Retinal pigment epithelial cell (primary cell): ENCODE measurements at regions not wholly inside any gene's neighbourhood (a gene's known extent, or its start where the extent isn't known, plus 50 kb on each side); places are given as distances from the start of the nearest gene placed in this dataset.

Source experiments
- DNase-seq: peaks from one replicate; pipeline ENCODE4 v3.0.0-alpha.2; 2010; ENCODE audit warnings: low read depth
- H3K4me3 ChIP-seq: 2 replicates; pipeline ENCODE4 v1.5.1; 2011; ENCODE audit warnings: mild to moderate bottlenecking, low read length, control low read depth, moderate library complexity
- TF ChIP-seq, protein P1 (sequence below): conservative IDR thresholded peaks from 2 replicates; pipeline ENCODE4 v1.5.1; 2011; ENCODE audit warnings: low read depth, low read length, control low read depth, inconsistent platforms

DNA sequence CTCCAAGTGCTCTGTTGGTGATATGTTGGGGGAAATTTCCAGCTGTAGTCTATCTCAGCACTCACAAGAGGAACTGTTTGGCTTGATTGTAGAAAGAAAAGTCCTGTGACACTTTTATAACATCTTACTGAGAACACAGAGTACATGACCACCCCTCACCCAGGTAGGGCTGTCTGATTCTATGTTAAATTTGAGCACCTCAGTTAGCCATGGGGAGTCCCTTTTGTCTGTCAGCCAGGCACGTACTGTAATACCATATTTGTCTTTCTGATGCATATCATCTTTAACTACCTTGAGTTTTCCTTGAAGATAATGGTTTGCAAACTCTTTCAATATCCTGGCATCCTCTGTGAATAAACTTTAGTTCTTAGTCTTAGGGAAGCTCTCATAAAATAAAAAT is 164.5 kb downstream of the IZUMO3 start:
- TF ChIP-seq, protein P1, sequence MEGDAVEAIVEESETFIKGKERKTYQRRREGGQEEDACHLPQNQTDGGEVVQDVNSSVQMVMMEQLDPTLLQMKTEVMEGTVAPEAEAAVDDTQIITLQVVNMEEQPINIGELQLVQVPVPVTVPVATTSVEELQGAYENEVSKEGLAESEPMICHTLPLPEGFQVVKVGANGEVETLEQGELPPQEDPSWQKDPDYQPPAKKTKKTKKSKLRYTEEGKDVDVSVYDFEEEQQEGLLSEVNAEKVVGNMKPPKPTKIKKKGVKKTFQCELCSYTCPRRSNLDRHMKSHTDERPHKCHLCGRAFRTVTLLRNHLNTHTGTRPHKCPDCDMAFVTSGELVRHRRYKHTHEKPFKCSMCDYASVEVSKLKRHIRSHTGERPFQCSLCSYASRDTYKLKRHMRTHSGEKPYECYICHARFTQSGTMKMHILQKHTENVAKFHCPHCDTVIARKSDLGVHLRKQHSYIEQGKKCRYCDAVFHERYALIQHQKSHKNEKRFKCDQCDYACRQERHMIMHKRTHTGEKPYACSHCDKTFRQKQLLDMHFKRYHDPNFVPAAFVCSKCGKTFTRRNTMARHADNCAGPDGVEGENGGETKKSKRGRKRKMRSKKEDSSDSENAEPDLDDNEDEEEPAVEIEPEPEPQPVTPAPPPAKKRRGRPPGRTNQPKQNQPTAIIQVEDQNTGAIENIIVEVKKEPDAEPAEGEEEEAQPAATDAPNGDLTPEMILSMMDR: no peak
- no peak for DNase-seq
- H3K4me3 ChIP-seq: no peak overlapping the region

DNA sequence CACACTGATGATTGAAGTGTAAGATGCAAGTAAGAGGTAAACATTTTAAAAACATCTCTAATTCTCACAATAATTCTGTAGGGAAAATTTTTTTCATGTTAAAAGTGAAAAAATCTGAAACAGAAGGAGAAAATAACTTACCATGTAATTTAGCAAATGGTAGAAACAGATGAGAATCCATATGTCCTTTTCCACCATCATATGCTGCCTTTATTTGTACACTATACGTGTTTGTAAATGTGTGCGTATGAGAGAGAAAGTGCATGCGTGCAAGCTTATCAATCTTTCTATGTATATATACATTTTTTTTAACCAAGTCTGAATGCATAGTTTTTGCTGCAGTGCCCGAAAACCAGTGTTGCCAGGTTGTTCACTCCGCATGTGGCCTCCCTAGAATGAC is 186.7 kb downstream of the IZUMO3 start:
- H3K4me3 ChIP-seq: no peak overlapping the region
- TF ChIP-seq, protein P1: no peak
- DNase-seq: no peak

DNA sequence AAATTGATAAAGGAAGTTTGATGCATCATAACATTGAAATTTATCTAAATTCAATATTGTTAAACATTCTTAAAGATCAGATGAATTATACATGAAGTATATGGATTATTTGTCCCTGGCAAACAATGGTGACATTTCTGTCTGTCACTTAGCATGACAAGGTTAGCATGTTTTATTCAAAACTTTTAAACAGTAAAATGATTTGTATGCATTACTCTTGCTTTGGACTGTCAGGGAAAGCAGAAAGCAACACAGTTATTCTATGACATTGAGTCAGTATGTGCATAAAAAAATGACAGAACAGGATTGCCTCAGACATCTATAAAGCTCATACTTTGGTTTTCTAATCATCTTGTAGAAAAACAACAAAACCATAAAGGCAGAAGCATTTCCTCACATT is 193.7 kb downstream of the IZUMO3 start:
- H3K4me3 ChIP-seq: no peak overlapping the region
- TF ChIP-seq, protein P1: no peak
- no peak for DNase-seq

DNA sequence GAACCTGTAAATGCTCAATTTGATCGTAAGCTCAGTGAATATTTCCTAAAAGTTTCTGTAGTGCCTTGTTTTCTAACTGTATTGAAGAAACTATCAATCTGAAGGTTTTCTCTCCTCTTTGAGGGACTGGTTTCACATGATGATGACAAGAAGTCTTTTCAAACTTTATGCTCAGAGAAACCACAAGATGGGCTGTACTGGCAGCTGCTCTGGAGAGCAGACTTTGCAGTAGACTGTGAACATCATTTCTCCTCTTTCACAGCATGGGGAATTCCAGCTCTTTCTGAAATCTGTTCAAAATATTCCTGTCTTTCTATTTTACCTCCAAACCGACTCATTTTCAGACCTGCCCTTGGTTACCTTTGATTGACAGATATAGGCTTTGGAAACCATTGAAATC is 194.4 kb downstream of the IZUMO3 start:
- no peak overlapping the region for H3K4me3 ChIP-seq
- no peak for DNase-seq
- TF ChIP-seq, protein P1: no peak

DNA sequence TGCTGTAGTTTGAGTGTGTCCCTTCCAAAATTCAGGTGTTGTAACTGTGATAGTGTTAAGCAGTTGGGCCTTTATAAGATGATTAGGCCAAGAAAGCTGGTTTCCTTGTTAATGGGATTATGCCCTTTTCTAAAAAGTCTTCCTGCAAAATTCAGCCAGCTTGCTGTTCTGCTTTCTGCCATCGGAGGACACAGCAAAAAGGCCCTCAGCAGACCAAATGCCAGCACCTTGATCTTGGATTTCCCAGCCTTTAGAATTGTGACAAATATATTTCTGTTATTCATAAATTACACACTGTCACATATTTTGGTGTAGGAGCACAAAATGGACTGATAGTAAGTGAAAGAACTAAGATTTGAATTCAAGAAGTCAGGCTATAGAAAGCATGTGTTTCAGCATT is 203.2 kb downstream of the IZUMO3 start:
- TF ChIP-seq, protein P1: no peak
- no peak for DNase-seq
- H3K4me3 ChIP-seq: no peak overlapping the region

DNA sequence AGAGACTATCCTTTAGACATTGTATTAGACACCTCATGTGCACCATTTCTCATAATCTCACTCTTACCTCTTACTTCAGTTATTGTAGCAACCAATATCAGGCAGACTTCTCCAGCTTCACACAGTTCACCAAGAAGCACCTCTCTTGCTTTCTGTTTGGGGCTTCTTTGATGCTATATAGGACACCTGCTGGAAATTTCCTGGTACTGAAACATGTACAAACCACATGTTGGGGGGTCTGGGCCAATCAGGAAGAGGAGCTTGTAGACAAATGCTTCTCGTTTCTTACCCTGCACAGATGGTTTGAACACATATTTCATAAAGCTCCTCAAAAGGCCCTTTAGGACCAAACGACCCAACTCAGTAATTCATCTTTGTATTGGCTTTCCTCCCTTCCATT is 212.1 kb downstream of the IZUMO3 start:
- TF ChIP-seq, protein P1: no peak
- no peak overlapping the region for H3K4me3 ChIP-seq
- DNase-seq: no peak

DNA sequence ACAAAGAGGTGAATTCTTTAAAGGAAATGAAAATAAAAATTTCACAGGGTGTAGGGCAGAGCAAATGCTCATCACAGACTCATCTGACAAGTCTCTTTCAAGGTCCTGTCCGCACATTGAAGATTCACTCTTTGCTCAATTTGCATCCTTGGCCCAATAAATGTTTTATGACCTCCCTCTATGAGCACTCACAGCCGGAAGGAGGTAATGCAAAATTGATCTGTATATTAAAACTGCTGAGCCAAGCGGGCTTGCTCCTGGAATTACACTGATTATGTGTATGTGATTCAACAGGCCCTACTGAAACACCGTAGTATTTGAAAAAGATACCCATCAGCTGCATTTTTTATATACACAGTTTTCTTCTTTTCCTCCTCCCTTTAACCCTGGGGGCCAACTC is 246.8 kb downstream of the IZUMO3 start:
- TF ChIP-seq, protein P1: no peak
- DNase-seq: no peak
- no peak overlapping the region for H3K4me3 ChIP-seq
